GM18517 (cell line): ENCODE measurements at regions not wholly inside any gene's neighbourhood (a gene's known extent, or its start where the extent isn't known, plus 50 kb on each side); places are given as distances from the start of the nearest gene placed in this dataset.
"Not testable (repeated sequence)": the region's sequence is repeated elsewhere in the genome, so short reads cannot be mapped to it uniquely, and the experiment has no call there.

ENCODE experiments used
- ATAC-seq: cut with Tn5 transposase; IDR thresholded peaks from one replicate; pipeline ENCODE4 v1.9.1; 2021; ENCODE audit warnings: mild to moderate bottlenecking, moderate library complexity; ENCODE audit not compliant: unreplicated experiment

GRCh38 chr4:116551806-116552205 lies 533.6 kb downstream of the TRAM1L1 start:
- no peak for ATAC-seq

GRCh38 chr4:116547632-116548031 lies 537.7 kb downstream of the TRAM1L1 start:
- no peak for ATAC-seq

GRCh38 chr4:116546759-116547158 lies 538.6 kb downstream of the TRAM1L1 start:
- no peak for ATAC-seq

- ATAC-seq = no peak
These were observed 540.4 kb downstream of the TRAM1L1 start for GRCh38 chr4:116544946-116545345.

GRCh38 chr4:116539744-116540143 lies 545.6 kb downstream of the TRAM1L1 start:
- no peak for ATAC-seq

GRCh38 chr4:116537828-116538227 lies 547.5 kb downstream of the TRAM1L1 start:
- no peak for ATAC-seq

GRCh38 chr4:116536024-116536423 lies 549.4 kb downstream of the TRAM1L1 start:
- not testable (repeated sequence) for ATAC-seq

- ATAC-seq = no peak
These were observed 553.5 kb downstream of the TRAM1L1 start for GRCh38 chr4:116531870-116532269.

- no peak for ATAC-seq
These were observed 554.4 kb downstream of the TRAM1L1 start for GRCh38 chr4:116531026-116531425.

GRCh38 chr4:116530048-116530447 lies 555.3 kb downstream of the TRAM1L1 start:
- no peak for ATAC-seq

GRCh38 chr4:116529129-116529528 lies 556.2 kb downstream of the TRAM1L1 start:
- no peak for ATAC-seq

- no peak for ATAC-seq
These were observed 562.5 kb downstream of the TRAM1L1 start for GRCh38 chr4:116522922-116523321.

GRCh38 chr4:116520886-116521285 lies 564.5 kb downstream of the TRAM1L1 start:
- no peak for ATAC-seq

- ATAC-seq = no peak
These were observed 568.7 kb downstream of the TRAM1L1 start for GRCh38 chr4:116516711-116517110.

GRCh38 chr4:116515959-116516358 lies 569.4 kb downstream of the TRAM1L1 start:
- ATAC-seq = no peak

GRCh38 chr4:116512552-116512951 lies 572.8 kb downstream of the TRAM1L1 start:
- no peak for ATAC-seq

GRCh38 chr4:116501954-116502353 lies 583.4 kb downstream of the TRAM1L1 start:
- no peak for ATAC-seq

- no peak for ATAC-seq
These were observed 585.2 kb downstream of the TRAM1L1 start for GRCh38 chr4:116500225-116500624.

GRCh38 chr4:116489739-116490138 lies 595.6 kb downstream of the TRAM1L1 start:
- ATAC-seq = no peak

- ATAC-seq = no peak
These were observed 599.0 kb downstream of the TRAM1L1 start for GRCh38 chr4:116486401-116486800.

- ATAC-seq = no peak
These were observed 604.8 kb downstream of the TRAM1L1 start for GRCh38 chr4:116480546-116480945.

- ATAC-seq = no peak
These were observed 607.0 kb downstream of the TRAM1L1 start for GRCh38 chr4:116478343-116478742.

- ATAC-seq = peak; percentile 72
These were observed 615.8 kb downstream of the TRAM1L1 start for GRCh38 chr4:116469582-116469981.

GRCh38 chr4:116453127-116453526 lies 632.2 kb downstream of the TRAM1L1 start:
- no peak for ATAC-seq
